Upper lobe of left lung (tissue), 4 donors: ENCODE measurements at regions not wholly inside any gene's neighbourhood (a gene's known extent, or its start where the extent isn't known, plus 50 kb on each side); places are given as distances from the start of the nearest gene placed in this dataset.

ENCODE experiments used
- CTCF ChIP-seq, 6 experiments: fragments of 450-650 bp in 4 of 6; fragments of 200-600 bp in 2 of 6; sonication (generic) in 2 of 6; IDR thresholded peaks; one replicate each; pipeline ENCODE4 v1.5.1; 2016 to 2019; ENCODE audit warnings: antibody characterized with exemption in 6 of 6
- EP300 ChIP-seq, 4 donors: sonication (generic); formaldehyde crosslinking; IDR thresholded peaks; one replicate each; pipeline ENCODE4 v1.5.1; 2017; ENCODE audit warnings: antibody characterized with exemption in 4 of 4, control low read depth in 2 of 4
- POLR2A ChIP-seq, 4 donors: fragments of 450-650 bp; IDR thresholded peaks; one replicate each; pipeline ENCODE4 v1.5.1; 2016 to 2017; ENCODE audit warnings: antibody characterized with exemption in 4 of 4, mild to moderate bottlenecking in 2 of 4
- POLR2AphosphoS5 ChIP-seq, 2 donors: sonication (generic); formaldehyde crosslinking; IDR thresholded peaks; one replicate each; pipeline ENCODE4 v1.5.1; 2017; ENCODE audit warnings: antibody characterized with exemption in 2 of 2

DNA sequence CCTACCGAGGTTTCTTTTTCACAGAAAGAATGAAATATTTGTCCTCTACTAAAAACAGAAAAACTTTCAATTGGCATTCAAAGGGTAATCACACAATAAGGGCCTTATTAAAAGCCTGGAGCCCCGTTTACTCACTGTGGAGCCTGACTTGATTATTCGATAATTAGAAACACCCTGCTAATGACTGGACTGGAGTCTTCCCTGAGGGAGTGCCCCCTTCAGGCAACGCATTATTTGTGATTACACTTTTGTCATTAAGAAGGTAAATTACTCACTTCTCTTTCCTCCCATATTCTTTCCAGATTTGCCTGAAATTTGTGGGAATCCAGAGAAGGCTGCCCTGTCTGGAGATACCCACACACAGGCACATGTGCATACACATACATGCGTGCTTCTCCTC lies 444.2 kb upstream of the NPVF start:
- TF ChIP-seq CTCF (IDR thresholded peaks at IDR 0.05) (no peak), POLR2A (IDR thresholded peaks at IDR 0.05) (no peak), EP300 (IDR thresholded peaks at IDR 0.05) (no peak), POLR2AphosphoS5 (IDR thresholded peaks at IDR 0.05) (no peak)
